Neutrophil (primary cell): ENCODE measurements at regions not wholly inside any gene's neighbourhood (a gene's known extent, or its start where the extent isn't known, plus 50 kb on each side); places are given as distances from the start of the nearest gene placed in this dataset.

Source experiments
- H3K27ac ChIP-seq: fragments of 200-600 bp; sonication (generic); 2 replicates; pipeline ENCODE4 v1.5.1; 2016; ENCODE audit warnings: mild to moderate bottlenecking, moderate library complexity
- H3K27me3 ChIP-seq: fragments of 200-600 bp; sonication (generic); 2 replicates; pipeline ENCODE4 v1.6.0; 2016; ENCODE audit warnings: mild to moderate bottlenecking
- H3K36me3 ChIP-seq: fragments of 200-600 bp; sonication (generic); 2 replicates; pipeline ENCODE4 v1.5.1; 2017
- H3K4me1 ChIP-seq, 2 experiments: fragments of 200-600 bp in 1 of 2; sonication (generic) in 1 of 2; 1 replicate in 1 of 2; 2 replicates in 1 of 2; pipeline versions ENCODE4 v1.5.1 to v1.6.1; 2013 to 2016; ENCODE audit warnings: low read depth in 1 of 2, low read length in 1 of 2, mild to moderate bottlenecking in 1 of 2, moderate library complexity in 1 of 2; ENCODE audit not compliant: control insufficient read depth in 1 of 2, insufficient read depth in 1 of 2
- H3K4me3 ChIP-seq, 2 experiments: fragments of 200-600 bp in 1 of 2; sonication (generic) in 1 of 2; 1 replicate in 1 of 2; 2 replicates in 1 of 2; pipeline ENCODE4 v1.5.1; 2013 to 2016; ENCODE audit warnings: low read depth in 1 of 2, low read length in 1 of 2, mild to moderate bottlenecking in 1 of 2, moderate library complexity in 1 of 2
- H3K9me3 ChIP-seq: fragments of 200-600 bp; sonication (generic); 2 replicates; pipeline ENCODE4 v1.5.1; 2016
- TF ChIP-seq, protein P1 (sequence below): fragments of 200-600 bp; sonication (generic); IDR thresholded peaks from 2 replicates; pipeline ENCODE4 v1.5.1; 2016; ENCODE audit warnings: antibody characterized with exemption

- H3K36me3 ChIP-seq = no peaks in the 10 kb centered on the region
- TF ChIP-seq, protein P1, sequence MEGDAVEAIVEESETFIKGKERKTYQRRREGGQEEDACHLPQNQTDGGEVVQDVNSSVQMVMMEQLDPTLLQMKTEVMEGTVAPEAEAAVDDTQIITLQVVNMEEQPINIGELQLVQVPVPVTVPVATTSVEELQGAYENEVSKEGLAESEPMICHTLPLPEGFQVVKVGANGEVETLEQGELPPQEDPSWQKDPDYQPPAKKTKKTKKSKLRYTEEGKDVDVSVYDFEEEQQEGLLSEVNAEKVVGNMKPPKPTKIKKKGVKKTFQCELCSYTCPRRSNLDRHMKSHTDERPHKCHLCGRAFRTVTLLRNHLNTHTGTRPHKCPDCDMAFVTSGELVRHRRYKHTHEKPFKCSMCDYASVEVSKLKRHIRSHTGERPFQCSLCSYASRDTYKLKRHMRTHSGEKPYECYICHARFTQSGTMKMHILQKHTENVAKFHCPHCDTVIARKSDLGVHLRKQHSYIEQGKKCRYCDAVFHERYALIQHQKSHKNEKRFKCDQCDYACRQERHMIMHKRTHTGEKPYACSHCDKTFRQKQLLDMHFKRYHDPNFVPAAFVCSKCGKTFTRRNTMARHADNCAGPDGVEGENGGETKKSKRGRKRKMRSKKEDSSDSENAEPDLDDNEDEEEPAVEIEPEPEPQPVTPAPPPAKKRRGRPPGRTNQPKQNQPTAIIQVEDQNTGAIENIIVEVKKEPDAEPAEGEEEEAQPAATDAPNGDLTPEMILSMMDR = no peak
- H3K4me1 ChIP-seq = no peaks in the 10 kb centered on the region
- no peak overlapping the region for H3K27ac ChIP-seq
- H3K27me3 ChIP-seq = no peaks in the 10 kb centered on the region
- H3K4me3 ChIP-seq = no peak overlapping the region
- no peaks in the 10 kb centered on the region for H3K9me3 ChIP-seq
Observed at GRCh38 chr5:158302029-158302428, 443.1 kb upstream of the CLINT1 start.

GRCh38 chr5:158301186-158301585 lies 442.2 kb upstream of the CLINT1 start:
- Histone ChIP-seq H3K4me1 (no peaks in the 10 kb centered on the region), H3K27me3 (no peaks in the 10 kb centered on the region), H3K9me3 (no peaks in the 10 kb centered on the region), H3K4me3 (no peak overlapping the region), H3K27ac (no peak overlapping the region), H3K36me3 (no peaks in the 10 kb centered on the region)
- TF ChIP-seq, protein P1 = no peak

DNA sequence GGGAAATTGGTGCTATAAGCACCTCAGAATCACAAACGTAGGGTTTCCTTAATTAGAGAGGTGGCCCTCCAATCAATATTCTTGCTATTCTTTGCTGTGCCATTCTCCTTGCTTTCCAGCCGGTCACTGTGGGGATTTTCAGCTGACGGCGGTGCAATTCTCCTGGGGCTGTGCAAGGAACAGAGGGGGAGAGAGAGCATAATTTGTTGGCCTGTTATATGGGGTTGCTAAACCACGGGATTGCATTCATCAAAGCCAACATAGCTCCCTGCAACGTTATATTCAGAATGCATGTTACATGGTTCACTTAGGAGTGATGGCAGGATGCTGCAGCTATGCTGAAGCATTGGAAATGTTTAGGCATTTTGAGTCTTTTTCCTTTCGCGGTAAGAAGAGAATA lies 441.3 kb upstream of the CLINT1 start:
- H3K27me3 ChIP-seq = no peaks in the 10 kb centered on the region
- no peak overlapping the region for H3K27ac ChIP-seq
- H3K9me3 ChIP-seq = no peaks in the 10 kb centered on the region
- TF ChIP-seq, protein P1 = no peak
- no peak overlapping the region for H3K4me3 ChIP-seq
- no peaks in the 10 kb centered on the region for H3K36me3 ChIP-seq
- H3K4me1 ChIP-seq = no peaks in the 10 kb centered on the region

DNA sequence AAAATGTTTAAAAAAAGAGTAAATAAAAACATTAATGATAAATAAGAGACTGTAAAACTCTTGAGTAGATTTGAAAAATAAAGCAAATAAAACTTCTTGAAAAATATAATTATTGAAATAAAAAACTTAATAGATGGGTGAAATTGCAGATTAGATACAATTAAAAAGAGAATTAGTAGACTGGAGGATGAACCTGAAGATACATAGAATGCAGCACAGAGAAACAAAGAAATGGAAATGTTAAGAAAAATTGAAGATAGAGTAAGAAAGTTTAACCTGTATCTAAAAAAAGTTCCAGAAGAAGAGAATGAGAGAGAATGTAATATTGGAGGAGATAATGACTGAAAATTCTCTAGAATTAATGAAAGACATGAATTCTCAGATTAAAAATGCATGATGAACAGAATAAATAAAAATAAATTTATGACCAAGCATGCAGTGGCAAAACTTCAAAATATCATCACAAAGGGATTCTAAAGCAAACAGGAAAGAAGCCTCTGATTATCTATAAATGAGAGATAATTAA lies 438.1 kb upstream of the CLINT1 start:
- Histone ChIP-seq H3K4me1 (no peaks in the 10 kb centered on the region), H3K27me3 (no peaks in the 10 kb centered on the region), H3K4me3 (no peak overlapping the region), H3K9me3 (no peaks in the 10 kb centered on the region), H3K36me3 (no peaks in the 10 kb centered on the region), H3K27ac (no peak overlapping the region)
- TF ChIP-seq, protein P1 = no peak

DNA sequence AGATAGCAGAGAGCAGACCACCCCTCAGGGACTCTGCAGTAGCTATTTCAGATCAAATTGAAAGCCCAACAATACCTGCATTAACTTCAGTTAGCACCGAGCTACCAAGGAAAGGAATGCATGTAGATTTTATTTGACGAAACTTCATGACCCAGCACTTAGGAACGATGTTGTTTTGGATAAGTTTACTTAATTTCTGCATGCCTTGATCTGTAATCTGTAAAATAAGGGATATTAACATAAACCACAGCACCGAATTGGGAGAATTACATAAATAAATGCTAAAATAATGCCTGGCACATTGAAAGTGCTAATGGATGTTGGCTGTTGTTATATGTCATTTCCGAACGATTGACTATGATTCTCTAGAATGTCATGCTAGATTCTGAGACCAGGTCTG lies 435.8 kb upstream of the CLINT1 start:
- H3K36me3 ChIP-seq = no peaks in the 10 kb centered on the region
- H3K9me3 ChIP-seq = no peaks in the 10 kb centered on the region
- no peak overlapping the region for H3K4me3 ChIP-seq
- no peaks in the 10 kb centered on the region for H3K4me1 ChIP-seq
- H3K27me3 ChIP-seq = no peaks in the 10 kb centered on the region
- TF ChIP-seq, protein P1 = no peak
- H3K27ac ChIP-seq = no peak overlapping the region

DNA sequence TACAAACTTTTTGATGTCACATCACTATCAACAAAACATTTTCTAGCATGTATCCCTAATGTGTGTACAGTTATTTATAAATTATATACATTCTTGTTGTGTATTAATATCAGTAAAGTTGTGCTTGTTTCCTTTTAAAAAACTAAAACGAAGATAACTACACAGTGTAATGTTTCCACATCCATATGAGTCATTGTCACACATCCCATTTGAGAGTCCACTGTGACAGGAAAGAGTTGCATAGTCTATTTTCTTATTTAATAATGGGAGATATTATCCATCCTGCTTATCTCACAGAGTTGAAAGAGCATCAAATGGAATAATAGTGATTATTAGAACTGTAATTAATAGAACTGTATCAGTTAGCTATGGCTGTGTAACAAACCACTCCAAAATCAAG lies 434.0 kb upstream of the CLINT1 start:
- H3K4me3 ChIP-seq = no peak overlapping the region
- H3K9me3 ChIP-seq = no peaks in the 10 kb centered on the region
- no peaks in the 10 kb centered on the region for H3K4me1 ChIP-seq
- TF ChIP-seq, protein P1 = no peak
- no peaks in the 10 kb centered on the region for H3K27me3 ChIP-seq
- H3K27ac ChIP-seq = no peak overlapping the region
- H3K36me3 ChIP-seq = no peaks in the 10 kb centered on the region
